Loucy (cell line): ENCODE measurements at regions not wholly inside any gene's neighbourhood (a gene's known extent, or its start where the extent isn't known, plus 50 kb on each side); places are given as distances from the start of the nearest gene placed in this dataset.

Source experiments
- CTCF ChIP-seq: fragments of 200-600 bp; sonication (generic); conservative IDR thresholded peaks from 2 replicates; pipeline ENCODE4 v1.5.1; 2014; ENCODE audit warnings: mild to moderate bottlenecking, antibody characterized with exemption, low read length
- EZH2phosphoT487 ChIP-seq: fragments of 200-600 bp; IDR thresholded peaks from 2 replicates; pipeline ENCODE4 v1.6.1; 2018; ENCODE audit warnings: antibody characterized with exemption, mild to moderate bottlenecking, moderate library complexity, borderline replicate concordance

GRCh38 chr13:40141859-40142555 is 486.5 kb downstream of the COG6 start:
- TF ChIP-seq CTCF = no peak
- TF ChIP-seq EZH2phosphoT487 = no peak
